GM18498 (cell line): ENCODE measurements at regions not wholly inside any gene's neighbourhood (a gene's known extent, or its start where the extent isn't known, plus 50 kb on each side); places are given as distances from the start of the nearest gene placed in this dataset.
"Not testable (repeated sequence)": the region's sequence is repeated elsewhere in the genome, so short reads cannot be mapped to it uniquely, and the experiment has no call there.

Experiments used
- ATAC-seq: cut with Tn5 transposase; IDR thresholded peaks from one replicate; pipeline ENCODE4 v1.9.1; 2021; ENCODE audit warnings: mild to moderate bottlenecking, moderate library complexity; ENCODE audit not compliant: unreplicated experiment

DNA sequence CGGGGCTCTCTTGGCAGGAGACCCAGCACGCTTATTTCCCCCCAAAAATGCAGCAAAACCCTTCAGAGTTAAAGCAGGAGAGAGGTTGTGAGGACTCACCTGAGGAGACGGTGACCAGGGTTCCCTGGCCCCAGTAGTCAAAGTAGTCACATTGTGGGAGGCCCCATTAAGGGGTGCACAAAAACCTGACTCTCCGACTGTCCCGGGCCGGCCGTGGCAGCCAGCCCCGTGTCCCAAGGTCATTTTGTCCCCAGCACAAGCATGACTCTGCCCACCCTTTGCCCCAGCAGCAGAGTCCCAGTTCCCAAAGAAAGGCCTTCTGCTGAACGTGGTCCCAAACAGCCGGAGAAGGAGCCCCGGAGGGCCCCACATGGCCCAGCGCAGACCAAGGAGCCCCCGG is 337.7 kb downstream of the TMEM121 start:
- no peak for ATAC-seq

DNA sequence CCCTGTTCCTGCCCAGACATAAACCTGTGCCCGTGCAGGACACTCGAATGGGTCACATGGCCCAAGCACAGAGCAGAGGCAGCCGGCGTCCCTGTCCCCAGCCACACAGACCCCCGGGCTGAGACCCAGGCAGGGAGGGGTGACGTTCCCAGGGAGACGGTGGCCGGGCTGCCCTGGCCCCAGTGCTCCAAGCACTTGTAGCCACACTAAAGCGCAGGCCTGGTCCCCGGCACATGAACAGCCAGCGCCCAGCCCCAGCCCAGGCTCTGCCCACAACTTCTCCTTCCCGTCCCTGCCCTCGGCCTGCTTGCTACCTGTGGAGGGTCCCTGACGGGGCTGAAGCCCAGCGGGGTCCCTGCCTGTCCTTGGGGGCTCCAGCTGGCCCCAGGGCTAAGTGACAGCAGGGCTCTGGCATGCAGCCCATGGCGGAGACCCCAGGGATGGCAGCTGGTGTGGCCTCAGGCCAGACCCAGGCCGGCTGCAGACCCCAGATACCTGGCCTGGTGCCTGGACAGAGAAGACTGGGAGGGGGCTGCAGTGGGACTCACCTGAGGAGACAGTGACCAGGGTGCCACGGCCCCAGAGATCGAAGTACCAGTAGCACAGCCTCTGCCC is 338.4 kb downstream of the TMEM121 start:
- no peak for ATAC-seq

DNA sequence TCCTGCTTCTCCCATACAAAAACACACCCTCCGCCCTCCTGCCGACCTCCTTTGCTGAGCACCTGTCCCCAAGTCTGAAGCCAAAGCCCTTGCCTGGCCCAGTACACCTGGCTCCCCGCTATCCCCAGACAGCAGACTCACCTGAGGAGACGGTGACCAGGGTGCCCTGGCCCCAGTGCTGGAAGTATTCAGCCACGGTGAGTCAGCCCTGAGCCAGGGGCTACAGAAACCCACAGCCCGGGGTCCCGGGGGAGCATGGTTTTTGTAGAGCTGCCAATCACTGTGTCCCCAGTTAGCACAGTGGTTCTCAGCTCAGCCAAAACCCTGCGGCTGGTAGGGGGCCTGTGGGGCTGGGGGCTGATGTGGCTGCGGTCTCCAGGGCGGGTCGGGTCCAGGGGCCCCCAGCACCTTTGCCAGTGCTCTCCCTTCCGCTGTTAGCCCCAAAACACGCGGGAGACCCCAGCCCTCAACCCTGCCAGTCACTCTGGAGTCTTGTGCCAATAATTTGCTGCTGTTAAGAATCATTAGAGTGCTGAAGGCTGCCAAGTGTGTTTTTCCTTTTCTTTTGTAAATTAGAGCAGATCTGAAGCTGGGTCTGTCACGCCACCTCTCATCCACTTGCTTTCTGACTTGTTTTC is 339.0 kb downstream of the TMEM121 start:
- no peak for ATAC-seq

DNA sequence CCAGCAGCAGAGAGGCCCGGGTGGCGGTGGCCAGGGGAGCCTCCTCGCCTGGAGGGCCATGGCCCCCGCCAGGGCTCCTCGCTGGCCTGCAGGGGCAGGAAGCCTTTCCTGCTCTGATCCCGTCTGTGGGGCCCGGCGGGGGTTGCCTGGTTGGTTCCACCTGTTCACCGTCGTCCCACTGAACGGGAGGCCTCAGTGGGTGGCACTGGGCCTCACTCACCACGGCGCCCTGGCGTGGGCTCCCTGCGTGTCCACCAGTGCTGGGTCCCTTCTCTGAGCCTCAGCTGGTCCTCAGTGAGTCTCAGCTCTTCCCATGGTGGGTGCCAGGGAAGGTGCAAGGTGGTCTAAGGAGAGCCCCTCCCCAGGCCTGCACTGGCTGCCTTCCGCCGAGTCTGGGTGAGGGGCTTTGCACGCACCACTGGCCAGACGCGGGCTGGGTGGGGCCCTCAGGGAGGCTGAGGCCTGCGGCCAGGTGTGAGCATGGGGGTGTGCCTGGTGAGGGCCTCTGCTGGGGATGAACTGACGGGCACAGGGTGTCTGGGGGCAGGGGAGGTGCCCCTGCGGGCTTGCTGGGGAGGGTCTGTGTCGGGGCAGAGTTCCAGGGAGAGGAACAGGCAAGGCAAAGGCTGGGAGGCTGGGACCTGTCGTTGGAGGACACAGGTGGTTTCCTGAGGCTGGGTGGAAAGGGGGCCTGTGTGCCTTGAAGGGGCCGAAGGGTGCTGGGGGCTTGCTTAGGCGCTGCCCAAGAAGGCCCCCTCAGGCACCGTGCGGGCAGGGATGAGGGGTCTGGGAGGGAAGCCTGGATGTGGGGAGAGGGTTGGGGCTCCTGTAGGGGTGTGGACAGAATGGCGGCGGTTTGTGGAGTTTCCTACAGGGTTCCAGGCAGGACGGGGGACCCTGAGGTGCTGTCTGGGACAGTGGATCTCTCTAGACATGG is 339.8 kb downstream of the TMEM121 start:
- no peak for ATAC-seq

DNA sequence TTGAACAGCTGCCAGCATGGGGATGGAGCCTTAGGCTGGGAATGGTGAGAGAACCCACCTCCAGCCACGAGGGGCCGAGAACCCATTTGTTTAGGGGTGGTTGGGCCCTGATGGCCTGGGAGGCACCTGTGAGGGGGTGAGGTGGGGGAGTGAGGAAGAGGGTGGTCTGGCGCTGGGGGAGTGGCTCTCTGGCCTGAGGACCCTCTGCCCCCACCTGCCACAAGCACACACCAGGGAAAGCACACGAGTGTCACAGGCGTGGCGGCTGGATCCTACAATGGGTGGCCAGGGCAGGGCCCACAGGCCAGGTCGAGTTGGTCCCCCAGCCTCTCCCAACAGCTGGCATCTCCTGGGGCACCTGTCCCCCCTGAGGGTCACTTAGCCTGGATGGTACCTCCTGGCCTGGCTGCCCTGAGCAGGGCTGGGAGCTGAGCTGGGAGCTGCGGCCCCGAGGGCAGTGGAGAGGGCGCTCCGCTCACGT is 340.5 kb downstream of the TMEM121 start:
- no peak for ATAC-seq

DNA sequence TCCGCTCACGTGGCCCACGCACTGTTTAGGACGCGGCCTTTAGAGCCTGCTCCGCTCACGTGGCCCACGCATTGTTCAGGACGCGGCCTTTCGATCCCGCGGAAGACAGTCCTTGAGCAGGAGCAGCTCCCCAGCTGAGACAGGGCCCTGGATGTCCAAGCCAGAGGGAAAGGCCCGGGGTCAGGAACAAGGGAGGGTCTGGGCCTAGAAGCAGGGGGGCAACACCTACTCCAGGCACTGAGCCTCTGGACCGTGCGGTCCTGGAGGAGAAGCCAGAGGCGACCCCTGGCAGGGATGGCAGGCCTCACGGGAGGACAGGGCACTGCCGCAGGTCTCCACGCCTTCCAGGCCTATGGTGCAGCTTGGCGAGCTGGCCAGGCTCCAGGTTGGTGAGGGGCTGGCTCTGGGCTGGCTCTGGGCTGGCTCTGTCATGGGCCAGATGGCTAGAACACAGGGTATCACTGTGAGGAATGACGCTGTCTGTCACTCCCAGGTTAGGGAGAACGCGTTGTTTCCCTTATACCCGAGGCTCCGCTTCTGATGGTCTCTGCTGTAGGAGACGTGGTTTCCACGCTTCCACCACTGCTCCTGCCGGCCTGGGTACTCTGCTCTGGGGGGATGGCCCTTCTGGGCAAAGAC is 341.7 kb downstream of the TMEM121 start:
- ATAC-seq, result no peak

DNA sequence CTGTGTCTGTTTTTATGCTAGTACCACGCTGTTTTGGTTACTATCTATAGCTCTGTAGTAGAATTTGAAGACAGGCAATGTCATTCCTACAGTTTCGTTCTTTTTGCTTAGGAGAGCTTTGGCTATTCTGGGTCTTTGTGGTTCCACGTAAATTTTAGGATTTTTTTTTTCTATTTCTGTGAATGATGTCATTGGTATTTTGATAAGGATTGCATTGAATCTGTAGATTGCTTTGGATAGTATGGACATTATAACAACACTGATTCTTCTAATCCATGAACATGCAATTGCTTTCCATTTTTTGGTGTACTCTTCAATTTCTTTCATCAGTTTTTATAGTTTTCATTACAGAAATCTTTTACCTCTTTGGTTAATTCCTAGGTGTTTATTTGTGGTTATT is 345.2 kb downstream of the TMEM121 start:
- ATAC-seq, result no peak

DNA sequence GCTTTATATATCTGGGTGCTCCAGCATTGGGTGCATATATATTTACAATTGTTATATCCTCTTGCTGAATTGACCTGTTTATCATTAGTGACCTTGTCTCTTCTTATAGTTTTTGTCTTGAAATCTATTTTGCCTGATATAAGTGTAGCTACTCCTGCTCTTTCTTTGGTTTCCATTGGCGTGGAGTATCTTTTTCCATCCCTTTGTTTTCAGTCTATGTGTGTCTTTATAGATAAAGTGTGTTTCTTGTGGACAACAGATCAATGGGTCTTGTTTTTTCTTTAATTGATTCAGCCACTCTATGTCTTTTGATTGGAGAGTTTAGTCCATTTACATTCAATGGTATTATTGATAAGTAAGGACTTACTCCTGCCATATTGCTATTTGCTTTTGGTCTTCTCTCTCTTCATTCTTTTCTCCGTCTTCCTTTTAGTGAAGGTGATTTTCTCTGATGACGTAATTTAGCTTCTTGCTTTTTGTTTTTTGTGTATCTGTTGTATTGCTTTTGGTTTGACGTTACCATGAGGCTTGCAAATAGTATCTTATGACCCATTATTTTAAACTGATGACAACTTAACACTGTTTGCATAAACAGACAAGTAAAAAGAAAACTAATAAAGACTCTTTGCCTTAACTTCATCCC is 347.6 kb downstream of the TMEM121 start:
- ATAC-seq, result no peak

DNA sequence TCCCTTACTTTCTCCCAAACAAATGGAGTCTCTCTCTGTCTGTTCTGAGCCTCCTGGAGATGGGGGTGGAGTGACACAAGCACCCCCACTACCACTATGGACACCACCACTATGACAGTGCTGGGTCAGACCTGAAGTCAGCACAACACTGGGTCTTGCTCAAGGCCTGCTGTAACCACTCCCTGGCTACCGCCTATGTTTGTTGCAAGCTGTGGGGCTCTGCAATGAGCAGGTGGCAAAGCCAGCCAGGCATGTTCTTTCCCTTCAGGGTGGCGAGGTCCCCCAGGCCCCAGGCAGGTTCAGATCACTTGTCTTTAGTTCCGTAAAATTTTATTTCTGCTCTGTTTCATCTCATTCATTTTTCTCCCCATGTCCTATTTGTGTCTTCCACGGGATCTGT is 349.8 kb downstream of the TMEM121 start:
- no peak for ATAC-seq

DNA sequence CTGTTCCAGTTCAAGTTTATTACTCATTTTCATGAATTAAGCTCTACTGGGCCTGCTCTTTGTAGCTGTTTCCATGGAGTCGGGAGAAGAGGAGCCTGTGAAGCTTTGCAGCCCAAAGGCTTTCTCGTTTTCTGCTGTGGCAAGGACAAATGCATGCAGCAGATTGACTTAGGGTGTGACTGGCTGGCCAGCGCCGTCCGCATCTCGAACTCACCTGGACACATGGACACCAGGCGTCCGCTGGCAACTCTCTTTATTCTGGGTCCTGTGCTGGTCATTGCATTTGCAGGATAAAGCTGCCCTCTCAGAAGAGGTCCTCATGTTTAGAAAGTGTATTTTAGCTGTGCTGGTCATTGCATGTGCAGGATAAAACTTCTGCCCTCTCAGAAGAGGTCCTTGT is 350.4 kb downstream of the TMEM121 start:
- no peak for ATAC-seq

DNA sequence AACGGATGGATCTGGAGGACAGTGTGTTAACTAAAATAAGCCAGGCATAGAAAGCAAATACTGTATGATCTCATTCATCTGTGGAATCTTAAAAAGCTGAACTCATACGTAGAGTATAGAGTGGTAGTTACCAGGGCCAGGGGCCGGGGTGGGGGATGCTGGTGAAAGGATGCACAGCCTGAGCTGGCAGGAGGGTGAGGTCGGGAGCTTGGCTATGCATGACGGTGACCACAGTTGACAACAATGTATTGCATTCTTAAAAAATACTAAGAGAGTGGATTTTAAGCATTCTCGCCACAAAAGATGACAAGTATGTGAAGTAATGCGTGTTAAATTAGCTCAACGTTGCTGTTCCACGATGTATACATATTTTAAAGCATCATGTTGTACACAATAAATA is 351.3 kb downstream of the TMEM121 start:
- no peak for ATAC-seq

DNA sequence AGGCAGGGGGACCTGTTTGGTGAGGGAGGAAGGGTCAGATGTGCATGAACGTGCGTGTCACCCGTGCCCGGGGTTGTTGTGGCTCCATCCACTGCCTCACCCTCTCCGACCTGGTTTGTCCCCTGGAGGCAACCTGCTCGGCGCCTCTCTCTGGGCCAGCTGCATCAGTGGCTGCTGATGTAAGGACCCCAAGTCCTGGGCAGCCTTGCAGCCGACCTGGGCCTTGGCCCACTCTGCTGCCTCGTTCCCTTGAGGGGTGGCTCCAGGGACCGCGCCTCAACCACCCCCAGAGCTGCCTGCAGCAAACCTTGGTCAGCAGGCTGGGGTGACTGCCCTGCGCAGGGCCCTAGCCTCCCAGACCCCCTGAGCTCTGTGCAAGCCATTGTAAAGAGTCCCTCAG is 351.7 kb downstream of the TMEM121 start:
- ATAC-seq, result no peak

DNA sequence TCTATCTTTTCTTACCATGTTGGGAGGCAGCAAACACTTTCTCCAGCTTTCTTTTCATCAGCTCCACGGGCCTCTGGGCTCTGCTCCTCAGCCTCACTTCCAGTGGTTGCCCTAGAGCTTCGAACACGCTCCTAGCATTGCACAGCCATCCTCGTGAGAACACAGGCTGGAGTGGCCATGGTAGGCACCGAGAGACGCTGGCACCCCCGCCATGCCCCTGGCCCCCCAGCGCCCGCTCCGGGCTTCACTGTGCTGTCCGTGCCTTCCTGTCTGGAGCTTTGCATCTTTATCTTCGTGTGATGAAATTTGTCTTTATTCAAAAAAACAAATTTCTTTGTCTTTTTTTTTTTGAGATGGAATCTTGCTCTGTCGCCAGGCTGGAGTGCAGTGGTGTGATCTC is 352.2 kb downstream of the TMEM121 start:
- no peak for ATAC-seq

DNA sequence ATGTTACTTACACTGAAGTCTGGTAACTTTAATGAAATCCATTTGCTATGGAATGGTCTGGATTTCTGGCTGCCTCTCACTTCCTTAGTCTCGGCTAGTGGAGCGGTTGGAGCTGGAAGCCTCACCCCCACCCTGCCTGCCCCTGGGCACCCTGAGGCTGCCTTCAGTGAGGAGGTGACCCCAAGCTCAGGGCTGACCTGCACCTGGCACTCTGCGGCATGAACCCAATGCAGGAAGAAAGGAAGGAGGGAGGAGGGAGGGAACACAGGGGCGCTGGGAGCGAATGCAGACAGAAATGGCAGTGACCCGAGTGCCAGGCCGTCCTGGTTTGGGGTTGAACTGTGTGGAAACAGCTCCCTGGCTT is 353.1 kb downstream of the TMEM121 start:
- ATAC-seq, result no peak

DNA sequence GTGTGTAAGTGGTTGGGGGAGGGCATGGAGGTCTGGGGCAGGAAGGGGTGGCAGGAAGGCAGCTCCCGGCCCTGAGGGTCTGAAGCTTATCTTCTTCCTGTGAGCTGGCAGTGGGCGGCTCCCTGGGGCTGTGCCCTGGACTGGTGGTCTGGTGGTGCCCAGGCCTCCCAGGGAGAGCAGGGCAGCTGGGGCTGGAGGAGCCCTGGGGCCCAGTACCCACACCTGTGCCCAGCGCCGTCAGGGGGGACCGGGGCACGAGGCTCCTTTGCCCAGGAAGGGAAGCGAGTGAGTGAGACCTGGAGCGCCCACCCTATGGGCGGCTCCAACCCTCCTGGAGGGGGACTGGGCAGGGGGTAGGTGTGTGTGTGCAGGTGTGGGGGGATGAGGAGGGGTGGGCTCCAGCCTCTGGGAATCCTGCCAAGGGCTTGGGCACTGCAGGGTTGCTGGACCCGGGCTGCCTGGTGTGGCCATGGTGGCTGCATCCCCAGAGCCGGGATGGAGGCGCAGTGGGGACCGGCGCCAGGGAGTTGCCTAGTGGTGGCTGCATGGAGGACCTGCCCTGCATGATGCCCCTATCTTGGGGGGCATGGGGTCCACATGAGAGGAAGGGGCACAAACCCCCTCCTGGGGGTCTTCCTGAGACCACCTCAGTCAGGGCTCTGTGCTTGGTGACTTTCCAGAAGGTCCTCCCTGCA is 353.6 kb downstream of the TMEM121 start:
- no peak for ATAC-seq

DNA sequence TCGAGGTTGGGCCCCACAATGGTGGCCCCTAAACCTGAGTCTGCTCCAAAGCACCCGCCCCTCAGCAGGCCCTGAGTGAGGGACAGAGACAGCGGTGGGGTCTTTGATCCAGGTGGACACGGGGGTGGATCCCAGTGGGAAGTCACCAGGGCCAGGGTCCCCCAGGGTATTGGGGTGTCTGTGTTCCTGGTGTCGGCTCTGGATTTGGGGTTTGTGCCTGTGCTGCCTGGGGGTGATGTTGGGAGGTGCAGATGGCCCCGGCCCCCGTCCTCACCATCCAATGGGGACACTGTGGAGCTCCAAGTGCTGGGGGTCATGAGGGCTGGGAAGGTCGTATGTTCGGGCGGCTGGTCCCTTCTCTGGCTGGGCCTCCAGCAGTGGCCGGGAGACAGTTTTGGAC is 354.2 kb downstream of the TMEM121 start:
- no peak for ATAC-seq

DNA sequence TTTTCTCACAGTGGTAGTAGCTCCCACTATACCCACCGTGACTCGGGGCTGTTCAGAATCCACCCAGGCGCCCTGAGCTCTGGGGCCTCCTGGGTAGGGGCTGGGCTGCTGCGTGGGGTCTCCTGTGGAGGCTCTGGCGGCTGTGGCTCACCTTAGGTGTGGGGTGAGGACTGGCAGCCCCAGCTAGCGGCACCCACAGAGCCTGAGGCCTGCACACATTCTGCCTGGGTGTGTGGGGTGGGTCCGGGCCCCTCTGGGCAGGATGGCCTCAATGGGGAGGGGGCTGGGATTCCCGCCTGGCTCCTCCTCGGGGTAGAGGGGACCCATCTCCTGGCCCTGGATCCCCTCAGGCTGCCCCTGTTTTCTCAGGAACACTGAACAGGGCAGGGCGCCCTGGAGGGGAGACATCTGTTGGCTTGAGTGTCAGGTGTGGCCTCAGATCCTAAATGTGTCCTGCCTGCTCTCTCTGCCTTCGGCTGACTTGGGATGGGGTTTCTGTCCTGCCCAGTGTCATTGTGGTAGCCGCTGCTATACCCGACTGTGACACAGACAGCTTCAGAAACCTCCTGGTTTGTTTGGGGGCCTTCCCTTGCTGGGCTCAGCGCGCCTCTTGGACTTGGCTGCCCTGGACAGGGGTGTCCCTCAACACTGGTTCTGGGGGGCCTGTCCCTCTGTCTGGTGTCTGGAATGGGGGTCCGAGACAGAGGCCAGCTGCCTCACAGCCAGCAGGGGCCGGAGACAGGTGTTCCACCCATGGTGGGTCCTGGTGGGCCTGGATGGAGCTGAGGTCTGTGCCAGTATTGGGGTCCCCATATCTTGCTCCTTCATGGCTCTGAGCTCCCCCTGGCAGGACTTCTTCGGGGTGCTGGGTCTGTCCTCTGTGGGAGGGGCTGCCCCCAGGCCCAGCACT is 354.9 kb downstream of the TMEM121 start:
- ATAC-seq, result no peak

DNA sequence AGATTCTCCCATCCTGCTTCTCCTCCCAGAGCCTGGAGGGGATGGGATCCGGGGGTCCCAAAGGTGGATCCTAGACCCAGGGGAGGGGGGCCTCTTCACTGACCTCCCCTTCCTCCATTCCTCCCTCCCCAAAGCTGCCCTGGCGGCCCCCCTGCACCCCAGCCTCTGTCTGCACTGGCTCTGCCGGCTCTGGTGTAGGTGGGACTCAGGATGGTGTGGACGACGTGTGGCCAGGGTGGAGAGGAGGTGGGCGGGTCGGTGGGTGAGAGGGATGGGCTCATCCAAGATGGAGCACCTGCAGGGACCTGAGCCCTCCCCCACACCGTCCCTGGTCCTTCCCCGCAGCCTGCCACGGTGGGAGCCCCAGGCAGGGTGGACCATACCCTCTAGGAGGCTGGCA is 355.6 kb downstream of the TMEM121 start:
- ATAC-seq, result not testable (repeated sequence)

DNA sequence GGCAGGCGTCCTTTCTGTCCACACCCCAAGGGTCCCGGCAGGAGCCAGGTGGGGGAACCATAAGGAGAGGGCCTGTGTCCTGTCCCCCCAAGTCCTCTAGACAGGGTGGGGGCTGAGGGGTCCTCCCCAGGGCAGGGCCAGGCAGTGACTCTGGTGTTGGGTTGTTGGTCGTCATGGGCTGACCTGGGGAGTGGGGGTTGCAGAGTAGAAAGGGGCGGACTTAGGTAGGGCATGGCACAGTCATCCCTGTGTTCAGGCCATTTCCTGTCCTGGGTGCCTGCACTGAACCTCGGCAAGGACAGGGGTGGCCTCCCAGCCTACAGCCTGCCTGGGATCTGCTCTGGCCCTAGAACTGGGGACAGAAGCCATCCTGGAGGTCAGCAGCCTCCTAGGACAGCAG is 356.2 kb downstream of the TMEM121 start:
- no peak for ATAC-seq
